HG02798 (cell line): ENCODE measurements at regions not wholly inside any gene's neighbourhood (a gene's known extent, or its start where the extent isn't known, plus 50 kb on each side); places are given as distances from the start of the nearest gene placed in this dataset.

ENCODE experiments used
- ATAC-seq: cut with Tn5 transposase; IDR thresholded peaks from one replicate; pipeline ENCODE4 v1.9.1; 2021; ENCODE audit warnings: mild to moderate bottlenecking; ENCODE audit not compliant: unreplicated experiment, poor library complexity

DNA sequence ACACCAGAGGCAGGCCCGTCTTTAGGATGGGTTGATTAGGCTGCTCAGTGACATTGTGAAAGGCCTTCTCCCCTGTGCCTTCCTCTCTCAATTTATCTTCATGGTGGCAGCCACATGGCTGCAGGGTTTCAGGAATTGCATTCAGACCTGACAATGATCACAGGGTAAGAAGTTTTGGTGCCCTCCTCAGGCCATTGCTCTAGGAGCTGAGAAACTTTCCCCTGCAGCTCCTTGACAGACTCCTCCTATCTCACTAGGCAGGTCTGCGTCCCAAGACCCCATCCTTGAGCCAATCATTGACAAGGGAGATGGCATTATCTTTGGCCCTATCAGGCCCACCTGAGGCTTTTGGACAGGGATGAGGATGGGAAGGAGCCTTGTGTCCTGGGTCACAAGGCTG lies 57.4 kb upstream of the ANO4 start:
- no peak for ATAC-seq

DNA sequence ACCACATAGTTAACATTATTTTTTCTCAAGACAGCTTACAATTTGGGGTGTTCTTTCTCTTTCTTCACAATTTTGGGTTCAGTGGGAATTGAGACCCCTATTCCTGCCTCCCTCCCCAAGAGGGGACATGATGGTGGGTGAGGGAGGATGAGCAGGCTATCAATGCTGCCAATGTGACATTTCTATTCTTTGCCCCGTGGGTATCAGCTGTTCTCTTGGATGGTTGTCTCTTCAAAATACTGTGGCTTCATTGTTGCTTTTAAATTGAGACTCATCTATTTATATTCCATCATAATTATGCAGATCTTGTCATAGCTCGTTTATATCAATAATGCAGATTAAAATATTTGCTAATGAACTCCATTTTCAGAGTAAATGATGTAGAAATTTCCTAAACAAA lies 56.5 kb upstream of the ANO4 start:
- ATAC-seq: no peak

DNA sequence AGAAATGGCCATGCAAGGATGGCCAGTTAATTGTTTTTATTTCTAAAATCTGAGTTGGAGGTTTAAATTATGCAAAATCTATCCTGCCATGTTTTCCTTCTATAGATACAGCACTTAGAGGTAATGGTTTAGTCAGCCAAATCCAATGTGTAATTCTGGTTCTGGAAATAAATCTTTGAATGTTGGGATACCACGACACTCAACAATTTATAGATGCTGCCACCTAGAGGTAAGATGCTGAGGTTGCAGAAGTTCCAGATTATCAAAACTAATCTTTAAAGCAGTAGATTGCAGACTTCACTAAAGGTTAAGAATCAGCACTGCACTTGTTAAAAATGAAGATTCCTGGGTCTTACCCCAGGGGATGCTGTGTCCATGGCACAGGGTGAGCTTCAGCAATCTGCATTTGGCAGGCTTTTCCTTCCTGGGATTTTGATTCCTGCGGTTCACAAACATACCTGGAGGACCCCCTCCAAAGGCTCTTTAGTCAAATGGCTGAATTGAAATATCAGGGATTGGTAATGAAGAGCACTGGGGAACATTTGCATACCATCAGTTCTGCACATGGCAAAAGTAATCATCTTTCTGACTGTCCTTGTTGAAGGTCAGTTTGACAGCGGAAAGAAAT lies 53.4 kb upstream of the ANO4 start:
- no peak for ATAC-seq

DNA sequence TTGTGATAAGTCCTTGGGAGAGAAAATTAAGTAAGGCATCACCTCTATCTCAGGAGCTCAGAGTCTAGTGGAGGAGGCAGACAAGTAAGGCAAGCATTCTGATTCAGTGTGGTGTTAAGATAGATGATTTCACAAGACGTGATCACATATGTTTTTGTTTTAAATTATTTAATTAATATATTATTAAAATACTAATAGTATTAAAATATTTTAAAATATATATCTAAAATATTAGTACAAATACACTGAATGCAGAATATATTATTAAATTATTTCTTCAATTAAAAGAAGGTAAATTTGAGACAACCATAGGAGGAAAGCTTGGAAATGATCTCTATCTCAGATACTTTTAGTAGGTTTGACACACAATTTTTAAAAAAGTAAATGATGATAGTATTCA lies 51.5 kb upstream of the ANO4 start:
- no peak for ATAC-seq
